ENCODE measurements at regions not wholly inside any gene's neighbourhood (a gene's known extent, or its start where the extent isn't known, plus 50 kb on each side); places are given as distances from the start of the nearest gene placed in this dataset.

GRCh38 chr4:159541143-159541542 lies 438.3 kb downstream of the RAPGEF2 start:
- Histone ChIP-seq H3K27ac (no peak overlapping the region), H3K36me3 (no peaks in the 10 kb centered on the region)
- TF ChIP-seq POLR2A (IDR thresholded peaks at IDR 0.05) (no peak), EP300 (IDR thresholded peaks at IDR 0.05) (no peak), CTCF (IDR thresholded peaks at IDR 0.05) (no peak)

GRCh38 chr4:159542296-159542695 lies 439.4 kb downstream of the RAPGEF2 start:
- H3K27ac ChIP-seq, result no peak overlapping the region
- no peaks in the 10 kb centered on the region for H3K27me3 ChIP-seq
- intact Hi-C loops (cut with DNase I), result no loop called here
- no peak for TF ChIP-seq POLR2A (IDR thresholded peaks at IDR 0.05)
- TF ChIP-seq CTCF (IDR thresholded peaks at IDR 0.05), result no peak
- TF ChIP-seq EP300 (IDR thresholded peaks at IDR 0.05), result no peak
- WGBS, 3 donors, result 11 to 21% (median 14%) methylated on average over 1 of the region's 1 CpG
- H3K36me3 ChIP-seq, result no peaks in the 10 kb centered on the region
- no peaks in the 10 kb centered on the region for H3K4me1 ChIP-seq (ENCODE audit: insufficient read depth)
- DNase-seq, result no peak
- no peaks in the 10 kb centered on the region for H3K9me3 ChIP-seq
- H3K4me3 ChIP-seq, result no peak overlapping the region

More at GRCh38 chr4:159541143-159541542, 438.3 kb downstream of the RAPGEF2 start:
- 35 to 49% (median 41%) methylated on average over 2 of the region's 2 CpGs for WGBS, 3 donors
- no peaks in the 10 kb centered on the region for H3K4me1 ChIP-seq (ENCODE audit: insufficient read depth)
- no peaks in the 10 kb centered on the region for H3K27me3 ChIP-seq
- no peak overlapping the region for H3K4me3 ChIP-seq
- no peaks in the 10 kb centered on the region for H3K9me3 ChIP-seq
- intact Hi-C loops (cut with DNase I), result no loop called here
- DNase-seq, result no peak

- Histone ChIP-seq H3K4me1 (ENCODE audit: insufficient read depth) (no peaks in the 10 kb centered on the region), H3K27me3 (no peaks in the 10 kb centered on the region), H3K36me3 (no peaks in the 10 kb centered on the region), H3K4me3 (no peak overlapping the region), H3K27ac (no peak overlapping the region), H3K9me3 (no peaks in the 10 kb centered on the region)
- TF ChIP-seq POLR2A (IDR thresholded peaks at IDR 0.05), result no peak
- TF ChIP-seq CTCF (IDR thresholded peaks at IDR 0.05), result no peak
- no peak for TF ChIP-seq EP300 (IDR thresholded peaks at IDR 0.05)
- WGBS, 3 donors, result 82 to 85% (median 84%) methylated on average over 5 of the region's 5 CpGs
- no peak for DNase-seq
- intact Hi-C loops (cut with DNase I), result no loop called here
Observed at GRCh38 chr4:159543831-159544230, 441.0 kb downstream of the RAPGEF2 start.

GRCh38 chr4:159545556-159545955 lies 442.7 kb downstream of the RAPGEF2 start:
- Histone ChIP-seq H3K9me3 (no peaks in the 10 kb centered on the region), H3K27me3 (no peaks in the 10 kb centered on the region), H3K36me3 (no peaks in the 10 kb centered on the region), H3K4me3 (no peak overlapping the region), H3K27ac (no peak overlapping the region), H3K4me1 (ENCODE audit: insufficient read depth) (no peaks in the 10 kb centered on the region)
- 88 to 91% (median 91%) methylated on average over 2 of the region's 2 CpGs for WGBS, 3 donors
- no peak for TF ChIP-seq POLR2A (IDR thresholded peaks at IDR 0.05)
- no peak for TF ChIP-seq EP300 (IDR thresholded peaks at IDR 0.05)
- TF ChIP-seq CTCF (IDR thresholded peaks at IDR 0.05), result no peak
- intact Hi-C loops (cut with DNase I), result no loop called here
- no peak for DNase-seq

All from ovary (tissue), 7 donors.